HL-60 (cell line): ENCODE measurements at regions not wholly inside any gene's neighbourhood (a gene's known extent, or its start where the extent isn't known, plus 50 kb on each side); places are given as distances from the start of the nearest gene placed in this dataset.

Experiments
- DNase-seq, 2 experiments: peaks; one replicate each; pipeline ENCODE4 v3.0.0-alpha.2; 2010 to 2020; ENCODE audit warnings: low read depth in 1 of 2, low spot score in 1 of 2
- H3K27ac ChIP-seq: fragments of 250-450 bp; sonication (Bioruptor Pico); replicated peaks from 2 replicates; pipeline ENCODE4 v1.5.1; 2020; ENCODE audit warnings: mild to moderate bottlenecking, moderate library complexity
- H3K27me3 ChIP-seq: fragments of 250-450 bp; sonication (Bioruptor Pico); 2 replicates; pipeline ENCODE4 v1.5.1; 2021; ENCODE audit warnings: mild to moderate bottlenecking, moderate library complexity; ENCODE audit not compliant: insufficient read depth, poor library complexity, severe bottlenecking
- H3K4me3 ChIP-seq: replicated peaks from 2 replicates; pipeline ENCODE4 v1.5.1; 2011; ENCODE audit warnings: mild to moderate bottlenecking, control low read depth, low read length; ENCODE audit not compliant: insufficient read depth
- GABPA ChIP-seq: IDR thresholded peaks from 2 replicates; pipeline ENCODE4 v1.6.1; 2012; ENCODE audit warnings: low read depth
- POLR2AphosphoS5 ChIP-seq: IDR thresholded peaks from 2 replicates; pipeline ENCODE4 v1.6.1; 2012; ENCODE audit warnings: low read depth
- SPI1 ChIP-seq: IDR thresholded peaks from 2 replicates; pipeline ENCODE4 v1.6.1; 2012; ENCODE audit warnings: low read depth, mild to moderate bottlenecking, borderline replicate concordance
- TF ChIP-seq, protein P1 (sequence below): IDR thresholded peaks from 2 replicates; pipeline ENCODE4 v1.6.1; 2012; ENCODE audit warnings: low read depth; ENCODE audit not compliant: insufficient replicate concordance
- TF ChIP-seq, protein P2 (sequence below): IDR thresholded peaks from one replicate; pipeline ENCODE4 v1.5.1; 2011; ENCODE audit warnings: low read length, control low read depth, inconsistent platforms; ENCODE audit not compliant: insufficient read depth

DNA sequence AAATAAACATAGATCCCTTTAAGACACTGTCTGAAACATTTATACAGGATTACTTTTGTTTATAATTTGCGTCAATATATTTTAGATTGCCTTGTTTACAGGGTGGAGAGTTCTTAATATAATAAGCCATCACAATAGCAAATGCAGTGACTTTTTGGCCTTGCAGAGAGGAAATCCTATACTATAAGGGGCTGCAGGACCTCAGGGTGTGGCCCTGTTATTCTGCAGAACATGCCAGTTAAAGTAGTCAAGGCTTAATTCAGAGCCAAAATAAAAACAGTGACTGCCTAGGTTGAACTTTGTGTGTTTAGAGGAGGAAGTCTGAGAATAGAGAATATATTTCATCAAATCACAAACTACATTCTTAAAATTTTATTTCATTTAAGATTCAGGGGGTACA lies 381.6 kb downstream of the DUSP6 start:
- DNase-seq: no peak
- Histone ChIP-seq H3K27me3 (no peaks in the 10 kb centered on the region), H3K4me3 (no peak overlapping the region), H3K27ac (no peak overlapping the region)
- TF ChIP-seq POLR2AphosphoS5: no peak
- TF ChIP-seq, protein P1, sequence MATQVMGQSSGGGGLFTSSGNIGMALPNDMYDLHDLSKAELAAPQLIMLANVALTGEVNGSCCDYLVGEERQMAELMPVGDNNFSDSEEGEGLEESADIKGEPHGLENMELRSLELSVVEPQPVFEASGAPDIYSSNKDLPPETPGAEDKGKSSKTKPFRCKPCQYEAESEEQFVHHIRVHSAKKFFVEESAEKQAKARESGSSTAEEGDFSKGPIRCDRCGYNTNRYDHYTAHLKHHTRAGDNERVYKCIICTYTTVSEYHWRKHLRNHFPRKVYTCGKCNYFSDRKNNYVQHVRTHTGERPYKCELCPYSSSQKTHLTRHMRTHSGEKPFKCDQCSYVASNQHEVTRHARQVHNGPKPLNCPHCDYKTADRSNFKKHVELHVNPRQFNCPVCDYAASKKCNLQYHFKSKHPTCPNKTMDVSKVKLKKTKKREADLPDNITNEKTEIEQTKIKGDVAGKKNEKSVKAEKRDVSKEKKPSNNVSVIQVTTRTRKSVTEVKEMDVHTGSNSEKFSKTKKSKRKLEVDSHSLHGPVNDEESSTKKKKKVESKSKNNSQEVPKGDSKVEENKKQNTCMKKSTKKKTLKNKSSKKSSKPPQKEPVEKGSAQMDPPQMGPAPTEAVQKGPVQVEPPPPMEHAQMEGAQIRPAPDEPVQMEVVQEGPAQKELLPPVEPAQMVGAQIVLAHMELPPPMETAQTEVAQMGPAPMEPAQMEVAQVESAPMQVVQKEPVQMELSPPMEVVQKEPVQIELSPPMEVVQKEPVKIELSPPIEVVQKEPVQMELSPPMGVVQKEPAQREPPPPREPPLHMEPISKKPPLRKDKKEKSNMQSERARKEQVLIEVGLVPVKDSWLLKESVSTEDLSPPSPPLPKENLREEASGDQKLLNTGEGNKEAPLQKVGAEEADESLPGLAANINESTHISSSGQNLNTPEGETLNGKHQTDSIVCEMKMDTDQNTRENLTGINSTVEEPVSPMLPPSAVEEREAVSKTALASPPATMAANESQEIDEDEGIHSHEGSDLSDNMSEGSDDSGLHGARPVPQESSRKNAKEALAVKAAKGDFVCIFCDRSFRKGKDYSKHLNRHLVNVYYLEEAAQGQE: no peak
- no peak for TF ChIP-seq GABPA
- TF ChIP-seq, protein P2, sequence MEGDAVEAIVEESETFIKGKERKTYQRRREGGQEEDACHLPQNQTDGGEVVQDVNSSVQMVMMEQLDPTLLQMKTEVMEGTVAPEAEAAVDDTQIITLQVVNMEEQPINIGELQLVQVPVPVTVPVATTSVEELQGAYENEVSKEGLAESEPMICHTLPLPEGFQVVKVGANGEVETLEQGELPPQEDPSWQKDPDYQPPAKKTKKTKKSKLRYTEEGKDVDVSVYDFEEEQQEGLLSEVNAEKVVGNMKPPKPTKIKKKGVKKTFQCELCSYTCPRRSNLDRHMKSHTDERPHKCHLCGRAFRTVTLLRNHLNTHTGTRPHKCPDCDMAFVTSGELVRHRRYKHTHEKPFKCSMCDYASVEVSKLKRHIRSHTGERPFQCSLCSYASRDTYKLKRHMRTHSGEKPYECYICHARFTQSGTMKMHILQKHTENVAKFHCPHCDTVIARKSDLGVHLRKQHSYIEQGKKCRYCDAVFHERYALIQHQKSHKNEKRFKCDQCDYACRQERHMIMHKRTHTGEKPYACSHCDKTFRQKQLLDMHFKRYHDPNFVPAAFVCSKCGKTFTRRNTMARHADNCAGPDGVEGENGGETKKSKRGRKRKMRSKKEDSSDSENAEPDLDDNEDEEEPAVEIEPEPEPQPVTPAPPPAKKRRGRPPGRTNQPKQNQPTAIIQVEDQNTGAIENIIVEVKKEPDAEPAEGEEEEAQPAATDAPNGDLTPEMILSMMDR: no peak
- no peak for TF ChIP-seq SPI1

- TF ChIP-seq, protein P2: no peak
- TF ChIP-seq POLR2AphosphoS5 (no peak), GABPA (no peak), SPI1 (no peak)
- TF ChIP-seq, protein P1: no peak
- H3K27ac ChIP-seq: no peak overlapping the region
- DNase-seq: no peak
- H3K27me3 ChIP-seq: no peaks in the 10 kb centered on the region
- no peak overlapping the region for H3K4me3 ChIP-seq
Observed at GRCh38 chr12:88969127-88969526, 383.2 kb downstream of the DUSP6 start.

GRCh38 chr12:88960213-88960878 lies 380.1 kb upstream of the KITLG start:
- H3K27ac ChIP-seq: no peak overlapping the region
- H3K4me3 ChIP-seq: no peak overlapping the region
- H3K27me3 ChIP-seq: peaks cover 2% of the 10 kb centered on the region
- no peak for DNase-seq
- TF ChIP-seq POLR2AphosphoS5: no peak
- TF ChIP-seq, protein P2: no peak
- TF ChIP-seq, protein P1: no peak
- no peak for TF ChIP-seq GABPA
- TF ChIP-seq SPI1: no peak
